Activated CD4-positive, alpha-beta memory T cell treated with anti-CD3 and anti-CD28 coated beads for 36 hours (primary cell): ENCODE measurements at regions not wholly inside any gene's neighbourhood (a gene's known extent, or its start where the extent isn't known, plus 50 kb on each side); places are given as distances from the start of the nearest gene placed in this dataset.

Experiments
- CTCF ChIA-PET: fragments of 350-600 bp; sonication (Branson Sonifier 250); formaldehyde crosslinking; loops from one replicate; lab custom pipeline; 2021; ENCODE audit warnings: antibody characterized with exemption, inconsistent platforms; lab: Charles Lee
- POLR2A ChIA-PET: fragments of 350-600 bp; sonication (Branson Sonifier 250); formaldehyde crosslinking; loops from one replicate; lab custom pipeline; 2021; ENCODE audit warnings: antibody characterized with exemption; lab: Charles Lee
- DNase-seq: peaks from one replicate; pipeline ENCODE4 v3.0.0-alpha.2; 2020
- H3K27ac Mint-ChIP-seq: one replicate; pipeline ENCODE4 v1.8.0; 2021; ENCODE audit warnings: mixed read lengths
- H3K27me3 Mint-ChIP-seq: one replicate; pipeline ENCODE4 v1.8.0; 2021; ENCODE audit warnings: mixed read lengths
- H3K36me3 Mint-ChIP-seq: one replicate; pipeline ENCODE4 v1.8.0; 2021; ENCODE audit warnings: mixed read lengths
- H3K4me1 Mint-ChIP-seq: one replicate; pipeline ENCODE4 v1.8.0; 2021; ENCODE audit warnings: low read depth, mixed read lengths
- H3K4me3 Mint-ChIP-seq: one replicate; pipeline ENCODE4 v1.8.0; 2021; ENCODE audit warnings: mild to moderate bottlenecking, mixed read lengths
- H3K9me3 Mint-ChIP-seq: one replicate; pipeline ENCODE4 v1.8.0; 2021; ENCODE audit warnings: mixed read lengths
- intact Hi-C: fragments of 100-400 bp; cut with micrococcal nuclease; formaldehyde crosslinking; loops from one replicate; pipeline ENCODE4 v1.15.1; 2023

- no peak for DNase-seq
- Mint-ChIP-seq H3K4me3 (no peak overlapping the region), H3K36me3 (no peaks in the 10 kb centered on the region), H3K4me1 (no peaks in the 10 kb centered on the region), H3K27ac (no peak overlapping the region), H3K9me3 (no peaks in the 10 kb centered on the region), H3K27me3 (no peaks in the 10 kb centered on the region)
- ChIA-PET POLR2A (no interaction called here), CTCF (no interaction called here)
- intact Hi-C loops = no loop called here
Observed at GRCh38 chr9:120098584-120098983, 481.4 kb downstream of the CDK5RAP2 start.

GRCh38 chr9:120091206-120091605, 488.8 kb downstream of the CDK5RAP2 start:
- intact Hi-C loops = no loop called here
- no peak for DNase-seq
- Mint-ChIP-seq H3K4me1 (no peaks in the 10 kb centered on the region), H3K4me3 (no peak overlapping the region), H3K36me3 (no peaks in the 10 kb centered on the region), H3K27me3 (no peaks in the 10 kb centered on the region), H3K9me3 (peaks cover 8% of the 10 kb centered on the region), H3K27ac (no peak overlapping the region)
- CTCF ChIA-PET = no interaction called here
- POLR2A ChIA-PET = no interaction called here

- Mint-ChIP-seq H3K27me3 (peaks cover 1% of the 10 kb centered on the region), H3K4me1 (no peaks in the 10 kb centered on the region), H3K27ac (no peak overlapping the region), H3K36me3 (no peaks in the 10 kb centered on the region), H3K4me3 (no peak overlapping the region), H3K9me3 (peaks cover 17% of the 10 kb centered on the region)
- ChIA-PET POLR2A (no interaction called here), CTCF (no interaction called here)
- DNase-seq = no peak
- intact Hi-C loops = no loop called here
Observed at GRCh38 chr9:120080849-120081248, 499.1 kb downstream of the CDK5RAP2 start.

- H3K4me1 Mint-ChIP-seq = no peaks in the 10 kb centered on the region
- H3K4me3 Mint-ChIP-seq = no peak overlapping the region
- intact Hi-C loops = no loop called here
- no peaks in the 10 kb centered on the region for H3K36me3 Mint-ChIP-seq
- no peak overlapping the region for H3K27ac Mint-ChIP-seq
- H3K9me3 Mint-ChIP-seq = no peaks in the 10 kb centered on the region
- ChIA-PET CTCF (no interaction called here), POLR2A (no interaction called here)
- no peak for DNase-seq
- peaks cover 3% of the 10 kb centered on the region for H3K27me3 Mint-ChIP-seq
Observed at GRCh38 chr9:120078112-120078511, 501.9 kb downstream of the CDK5RAP2 start.

DNA sequence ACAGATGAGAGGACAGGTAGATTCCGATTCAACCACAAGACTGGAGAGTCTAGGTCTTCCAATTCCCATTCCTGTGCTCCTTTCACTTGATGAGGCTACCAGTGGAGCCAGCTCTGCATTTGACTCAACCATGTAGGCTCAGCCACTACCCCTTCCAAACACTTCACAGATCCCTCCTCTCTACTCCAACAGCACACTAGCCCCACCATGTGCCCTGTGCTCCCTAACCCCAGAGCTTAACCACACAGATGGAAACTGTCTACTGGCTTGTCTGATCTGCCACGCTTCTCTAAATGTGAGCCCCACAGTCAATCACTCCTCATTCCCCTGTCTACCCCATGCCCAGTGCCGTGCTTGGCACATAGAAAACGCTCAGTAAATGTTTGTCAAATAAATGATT, 508.2 kb downstream of the CDK5RAP2 start:
- peaks cover 2% of the 10 kb centered on the region for H3K27me3 Mint-ChIP-seq
- no peaks in the 10 kb centered on the region for H3K9me3 Mint-ChIP-seq
- CTCF ChIA-PET = no interaction called here
- no peak overlapping the region for H3K4me3 Mint-ChIP-seq
- H3K36me3 Mint-ChIP-seq = no peaks in the 10 kb centered on the region
- H3K27ac Mint-ChIP-seq = no peak overlapping the region
- no peaks in the 10 kb centered on the region for H3K4me1 Mint-ChIP-seq
- POLR2A ChIA-PET = no interaction called here
- no peak for DNase-seq
- intact Hi-C loops = no loop called here

DNA sequence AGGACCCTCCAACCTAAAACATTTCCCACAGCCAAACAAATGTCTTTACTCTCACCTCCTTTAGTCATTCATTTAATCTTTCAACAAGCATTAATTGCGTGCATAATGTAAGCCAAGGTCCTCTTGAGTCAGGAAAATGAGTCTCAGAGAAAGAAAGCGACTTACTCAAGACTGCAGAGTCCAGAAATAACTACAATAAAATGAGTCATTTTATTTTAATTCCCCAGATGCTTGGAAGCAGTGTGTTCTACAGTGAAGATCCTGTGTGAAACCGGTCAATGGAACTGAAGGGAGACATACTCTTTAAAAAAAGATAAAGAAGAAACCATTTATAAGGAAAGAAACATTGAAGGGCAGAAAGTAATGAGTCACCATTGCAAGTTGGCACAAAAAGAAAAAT, 513.7 kb downstream of the CDK5RAP2 start:
- no peak for DNase-seq
- Mint-ChIP-seq H3K4me3 (no peak overlapping the region), H3K27ac (no peak overlapping the region), H3K9me3 (peaks cover 6% of the 10 kb centered on the region), H3K36me3 (no peaks in the 10 kb centered on the region), H3K4me1 (no peaks in the 10 kb centered on the region), H3K27me3 (no peaks in the 10 kb centered on the region)
- ChIA-PET POLR2A (no interaction called here), CTCF (no interaction called here)
- intact Hi-C loops = no loop called here

DNA sequence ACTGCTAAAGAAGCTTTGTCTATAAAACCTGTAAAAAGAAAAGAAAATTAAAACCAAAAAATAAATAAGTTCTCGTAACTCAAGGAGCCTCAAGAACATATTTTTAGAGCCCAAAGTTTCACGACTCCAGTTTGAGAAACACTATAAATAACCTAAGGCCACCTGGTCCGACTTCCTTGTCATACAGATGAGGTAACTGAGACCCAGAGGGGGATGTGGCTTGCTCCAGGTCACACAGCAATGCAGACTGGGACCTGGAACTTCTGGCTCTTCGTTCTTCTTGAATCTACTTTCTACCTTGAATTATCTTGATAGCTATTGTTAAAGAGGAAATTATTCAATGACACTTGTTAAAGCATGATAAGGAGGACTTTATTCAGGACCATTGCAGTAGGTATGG, 514.8 kb downstream of the CDK5RAP2 start:
- H3K4me1 Mint-ChIP-seq = no peaks in the 10 kb centered on the region
- POLR2A ChIA-PET = no interaction called here
- H3K4me3 Mint-ChIP-seq = no peak overlapping the region

DNA sequence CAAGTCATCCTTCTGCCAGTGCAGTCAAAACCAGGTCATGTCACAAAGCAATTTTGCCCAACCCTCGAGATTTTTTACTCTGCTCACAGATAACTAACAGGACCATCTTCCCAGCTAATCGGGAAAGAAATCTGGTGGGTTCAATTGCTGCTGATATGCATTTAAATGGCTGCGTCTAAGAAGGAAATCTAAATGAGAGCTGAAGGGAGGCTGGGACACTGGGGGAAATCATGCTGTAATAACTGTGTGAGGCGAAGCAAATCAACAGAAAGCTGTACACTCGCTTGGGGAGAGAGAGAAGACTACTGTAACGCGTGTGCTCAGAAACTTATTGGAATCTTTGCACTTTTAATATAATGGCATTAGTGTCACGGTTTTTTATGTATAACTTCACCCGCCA, 535.0 kb downstream of the CDK5RAP2 start:
- Mint-ChIP-seq H3K36me3 (no peaks in the 10 kb centered on the region), H3K27me3 (no peaks in the 10 kb centered on the region), H3K27ac (no peak overlapping the region), H3K9me3 (no peaks in the 10 kb centered on the region), H3K4me3 (no peak overlapping the region), H3K4me1 (no peaks in the 10 kb centered on the region)
- intact Hi-C loops = no loop called here
- no peak for DNase-seq
- POLR2A ChIA-PET = no interaction called here
- CTCF ChIA-PET = no interaction called here

More for the DNA sequence above, 514.8 kb downstream of the CDK5RAP2 start:
- intact Hi-C loops = no loop called here
- CTCF ChIA-PET = no interaction called here
- no peak for DNase-seq
- H3K27me3 Mint-ChIP-seq = no peaks in the 10 kb centered on the region
- H3K36me3 Mint-ChIP-seq = no peaks in the 10 kb centered on the region
- peaks cover 6% of the 10 kb centered on the region for H3K9me3 Mint-ChIP-seq
- H3K27ac Mint-ChIP-seq = no peak overlapping the region

- ChIA-PET POLR2A (no interaction called here), CTCF (no interaction called here)
- Mint-ChIP-seq H3K27me3 (no peaks in the 10 kb centered on the region), H3K4me3 (no peak overlapping the region), H3K9me3 (no peaks in the 10 kb centered on the region), H3K36me3 (no peaks in the 10 kb centered on the region), H3K4me1 (no peaks in the 10 kb centered on the region), H3K27ac (no peak overlapping the region)
- DNase-seq = no peak
- intact Hi-C loops = no loop called here
Observed at GRCh38 chr9:120043448-120043847, 536.5 kb downstream of the CDK5RAP2 start.

DNA sequence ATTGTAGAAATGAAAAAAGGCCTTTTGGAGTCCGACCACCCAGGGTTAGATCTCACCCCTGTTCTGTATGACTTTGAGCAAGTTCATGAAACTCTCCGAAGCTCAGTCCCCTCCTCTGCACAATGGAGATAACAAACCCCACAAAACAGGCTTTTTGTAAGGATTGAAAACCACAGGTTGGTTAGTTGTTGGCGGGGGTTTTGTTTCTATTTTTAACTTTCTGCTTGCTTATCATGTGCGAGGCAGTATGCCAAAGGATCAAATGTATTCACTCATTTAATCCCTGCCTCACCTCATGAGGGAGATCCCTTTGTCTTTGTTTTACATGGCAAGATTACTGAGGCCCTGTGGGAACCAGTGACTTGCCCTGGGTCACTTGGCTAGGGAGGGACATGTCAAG, 539.1 kb downstream of the CDK5RAP2 start:
- DNase-seq = no peak
- Mint-ChIP-seq H3K4me1 (no peaks in the 10 kb centered on the region), H3K27me3 (no peaks in the 10 kb centered on the region), H3K36me3 (no peaks in the 10 kb centered on the region), H3K9me3 (no peaks in the 10 kb centered on the region), H3K4me3 (no peak overlapping the region), H3K27ac (no peak overlapping the region)
- intact Hi-C loops = no loop called here
- CTCF ChIA-PET = no interaction called here
- POLR2A ChIA-PET = no interaction called here

DNA sequence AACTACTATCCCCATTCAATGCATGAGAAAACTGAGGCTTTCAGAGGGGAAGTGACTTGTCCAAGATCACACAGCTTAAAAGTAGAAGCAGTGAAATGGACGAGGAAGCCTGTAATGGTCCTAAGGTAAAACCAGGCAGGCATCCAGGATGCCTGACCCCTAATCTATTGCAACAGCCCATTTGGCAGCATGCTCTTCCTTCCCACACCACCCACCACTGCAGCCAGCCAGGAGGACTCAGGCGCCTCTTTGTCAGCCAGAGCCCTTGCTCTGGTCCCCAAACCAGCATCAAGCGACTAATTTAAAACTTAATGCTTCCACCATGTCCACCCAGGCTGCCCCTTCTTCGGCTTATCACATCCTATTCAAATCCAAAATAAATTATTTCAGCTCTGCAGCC, 541.6 kb downstream of the CDK5RAP2 start:
- H3K4me1 Mint-ChIP-seq = no peaks in the 10 kb centered on the region
- no peak overlapping the region for H3K27ac Mint-ChIP-seq
- ChIA-PET CTCF (no interaction called here), POLR2A (no interaction called here)
- H3K4me3 Mint-ChIP-seq = no peak overlapping the region
- DNase-seq = no peak
- intact Hi-C loops = no loop called here
- no peaks in the 10 kb centered on the region for H3K36me3 Mint-ChIP-seq
- H3K27me3 Mint-ChIP-seq = no peaks in the 10 kb centered on the region
- no peaks in the 10 kb centered on the region for H3K9me3 Mint-ChIP-seq

GRCh38 chr9:120032639-120033038, 547.3 kb downstream of the CDK5RAP2 start:
- no peak overlapping the region for H3K27ac Mint-ChIP-seq
- H3K9me3 Mint-ChIP-seq = no peaks in the 10 kb centered on the region
- no peaks in the 10 kb centered on the region for H3K36me3 Mint-ChIP-seq
- ChIA-PET CTCF (no interaction called here), POLR2A (no interaction called here)
- no peaks in the 10 kb centered on the region for H3K27me3 Mint-ChIP-seq
- no peak overlapping the region for H3K4me3 Mint-ChIP-seq
- DNase-seq = no peak
- H3K4me1 Mint-ChIP-seq = no peaks in the 10 kb centered on the region
- intact Hi-C loops = no loop called here

GRCh38 chr9:120030847-120031246, 549.1 kb downstream of the CDK5RAP2 start:
- no peaks in the 10 kb centered on the region for H3K27me3 Mint-ChIP-seq
- no peaks in the 10 kb centered on the region for H3K9me3 Mint-ChIP-seq
- intact Hi-C loops = no loop called here
- CTCF ChIA-PET = no interaction called here
- DNase-seq = no peak
- H3K4me1 Mint-ChIP-seq = no peaks in the 10 kb centered on the region
- no peaks in the 10 kb centered on the region for H3K36me3 Mint-ChIP-seq
- no peak overlapping the region for H3K27ac Mint-ChIP-seq
- no peak overlapping the region for H3K4me3 Mint-ChIP-seq
- POLR2A ChIA-PET = no interaction called here

GRCh38 chr9:120018550-120018949, 561.4 kb downstream of the CDK5RAP2 start:
- H3K27ac Mint-ChIP-seq = no peak overlapping the region
- CTCF ChIA-PET = no interaction called here
- H3K9me3 Mint-ChIP-seq = no peaks in the 10 kb centered on the region
- DNase-seq = no peak
- no peak overlapping the region for H3K4me3 Mint-ChIP-seq
- no peaks in the 10 kb centered on the region for H3K36me3 Mint-ChIP-seq
- POLR2A ChIA-PET = no interaction called here
- no peaks in the 10 kb centered on the region for H3K4me1 Mint-ChIP-seq
- intact Hi-C loops = no loop called here
- H3K27me3 Mint-ChIP-seq = no peaks in the 10 kb centered on the region
